OCI-M2 (cell line): ENCODE measurements at regions not wholly inside any gene's neighbourhood (a gene's known extent, or its start where the extent isn't known, plus 50 kb on each side); places are given as distances from the start of the nearest gene placed in this dataset.
"Not testable (repeated sequence)": the region's sequence is repeated elsewhere in the genome, so short reads cannot be mapped to it uniquely, and the experiment has no call there.

Source experiments
- DNase-seq: peaks from one replicate; lab custom pipeline; 2025; ENCODE audit not compliant: unreplicated experiment; lab: John Stamatoyannopoulos, UW

DNA sequence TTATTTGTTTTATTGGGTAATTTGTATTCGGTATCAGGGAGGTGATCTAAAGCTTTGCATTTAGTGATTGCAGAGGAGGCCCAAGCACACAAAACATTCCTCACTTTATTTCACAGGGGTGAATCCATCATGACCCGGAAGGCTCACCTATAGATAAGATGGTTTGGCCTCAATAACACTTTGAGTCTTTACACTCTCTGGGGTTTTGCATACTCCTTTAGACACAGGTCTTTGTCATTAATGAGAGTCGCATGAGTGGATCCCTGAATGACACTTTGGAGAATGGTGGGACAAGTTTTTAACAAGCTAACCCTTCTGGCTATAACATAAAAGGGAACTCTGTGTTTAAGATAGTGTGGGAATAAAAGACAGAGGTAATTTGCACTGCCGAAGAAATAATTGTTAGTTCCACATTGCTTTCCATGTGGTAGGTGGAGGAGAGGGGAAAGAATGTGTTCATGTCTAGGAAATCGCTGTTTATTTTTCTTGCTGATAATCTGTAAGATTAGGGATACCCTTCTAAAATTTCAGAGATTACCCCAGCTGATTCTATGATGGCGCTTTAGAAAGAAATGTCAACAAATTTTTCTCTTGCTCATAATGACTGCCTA lies 455.8 kb downstream of the TFEC start:
- no peak for DNase-seq

DNA sequence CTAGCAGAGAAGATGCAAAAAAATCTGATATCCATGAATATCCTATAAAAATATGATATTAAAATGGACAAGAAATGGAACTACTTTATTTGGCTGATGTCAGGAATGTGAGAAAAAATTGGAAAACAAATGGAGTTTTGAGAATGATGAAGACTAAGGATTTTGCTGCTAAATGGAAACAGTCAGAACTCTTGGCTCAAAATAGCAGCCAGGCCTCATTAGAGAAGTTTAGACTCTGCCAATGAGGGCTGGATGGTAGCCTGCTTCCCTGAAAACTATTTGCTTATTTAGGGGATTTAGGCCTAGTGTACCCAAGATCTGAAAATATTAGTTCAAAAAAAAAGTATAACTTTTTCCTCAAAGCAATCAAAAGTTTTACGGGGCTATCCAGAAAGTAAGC lies 458.5 kb downstream of the TFEC start:
- DNase-seq = no peak

DNA sequence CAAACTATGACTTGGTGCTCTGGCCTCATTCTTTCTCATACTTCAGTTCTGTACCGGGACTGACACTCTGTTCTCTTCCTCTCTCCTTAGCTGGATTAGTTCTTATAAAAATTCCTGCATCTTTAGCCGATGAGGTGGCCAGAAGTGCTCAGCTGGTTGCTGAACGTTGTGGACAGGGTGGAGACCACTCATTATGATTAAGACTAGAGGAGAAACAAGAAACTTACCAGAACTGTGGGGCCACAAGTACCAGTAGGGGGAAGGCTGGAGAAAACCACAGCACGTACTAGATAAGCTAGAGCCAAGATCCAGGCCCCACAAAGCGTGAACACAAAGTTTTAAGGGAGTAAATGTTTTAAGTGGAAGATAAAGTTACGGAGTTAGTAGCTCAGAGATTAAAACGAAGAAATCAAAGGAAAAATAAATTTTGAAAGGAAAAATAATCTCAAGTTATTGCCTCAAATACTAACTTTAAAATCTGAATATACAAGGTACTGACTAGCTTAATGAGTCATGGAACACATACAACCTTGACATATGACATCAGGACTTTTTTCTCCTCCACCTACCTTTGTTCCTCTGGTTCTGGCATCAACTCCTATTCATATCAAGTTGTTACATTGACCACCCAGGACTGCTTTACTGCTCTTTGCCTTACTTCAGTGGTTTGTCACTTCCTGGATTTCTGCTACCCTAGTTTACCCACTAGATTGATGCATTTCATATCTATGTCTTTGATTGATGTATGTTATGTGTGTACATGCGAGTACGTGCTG lies 469.0 kb downstream of the TFEC start:
- no peak for DNase-seq

DNA sequence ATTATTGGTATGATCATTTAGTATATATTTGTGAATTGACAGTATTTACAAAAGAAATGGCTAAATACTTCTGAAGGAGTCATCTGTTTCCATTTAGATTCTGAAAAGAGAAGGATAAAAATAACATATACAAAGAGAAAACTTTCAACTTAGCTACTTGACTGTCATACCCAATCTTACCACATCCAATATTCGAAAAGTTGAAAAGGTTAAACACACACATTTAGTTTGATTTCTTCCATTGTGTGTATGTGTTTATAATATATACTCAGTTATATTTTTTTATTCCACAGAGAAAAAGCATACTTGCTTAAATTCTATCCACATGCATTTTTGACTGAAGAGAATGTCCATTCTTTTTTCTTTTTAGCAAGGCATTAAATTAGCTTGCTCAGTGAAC lies 470.7 kb downstream of the TFEC start:
- no peak for DNase-seq

DNA sequence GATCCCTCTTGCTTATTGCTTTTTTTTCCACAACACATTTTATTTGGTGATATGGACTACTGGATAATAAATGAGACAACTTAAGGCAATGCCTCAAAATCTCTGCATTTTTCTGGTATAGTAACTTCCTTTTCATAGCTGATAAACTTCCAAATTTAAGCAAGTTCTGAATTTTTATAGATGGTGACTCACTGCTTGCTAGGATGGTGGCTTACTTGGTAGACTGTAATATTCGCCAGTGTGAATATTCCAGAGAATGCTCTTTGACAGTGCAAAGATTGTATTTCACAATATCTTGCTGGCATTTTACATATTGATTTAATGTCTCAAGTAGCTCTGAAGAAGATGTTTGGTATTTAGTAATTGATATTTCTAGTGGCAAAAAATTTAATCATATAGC lies 472.4 kb downstream of the TFEC start:
- DNase-seq = no peak

DNA sequence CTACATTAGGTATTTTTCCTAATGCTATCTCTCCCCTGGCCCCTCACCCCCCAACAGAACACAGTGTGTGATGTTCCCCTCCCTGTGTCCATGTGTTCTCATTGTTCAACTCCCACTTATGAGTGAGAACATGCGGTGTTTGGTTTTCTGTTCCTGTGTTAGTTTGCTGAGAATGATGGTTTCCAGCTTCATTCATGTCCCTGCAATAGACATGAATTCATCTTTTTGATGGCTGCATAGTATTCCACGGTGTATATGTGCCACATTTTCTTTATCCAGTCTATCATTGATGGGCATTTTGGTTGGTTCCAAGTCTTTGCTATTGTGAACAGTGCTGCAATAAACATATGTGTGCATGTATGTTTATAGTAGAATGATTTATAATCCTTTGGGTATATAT lies 473.3 kb downstream of the TFEC start:
- not testable (repeated sequence) for DNase-seq

DNA sequence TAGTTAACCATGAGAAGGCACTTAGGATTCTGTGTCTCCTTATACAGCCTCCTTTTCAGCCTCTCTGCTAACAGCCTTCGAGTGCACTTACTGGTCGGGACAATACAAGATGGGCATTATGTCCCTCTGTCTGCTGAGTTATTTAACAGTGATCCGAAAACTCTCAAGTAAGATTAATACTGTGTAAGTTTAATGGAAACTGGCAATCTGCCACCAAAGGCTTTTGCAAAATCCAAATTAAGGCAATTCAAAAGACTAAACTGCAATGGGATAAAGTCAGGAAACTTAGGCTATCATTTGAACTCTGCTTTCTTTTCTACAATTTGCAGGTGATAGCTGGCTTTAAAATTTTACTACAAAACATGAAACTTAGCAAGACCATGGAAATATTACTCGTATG lies 477.8 kb downstream of the TFEC start:
- no peak for DNase-seq

DNA sequence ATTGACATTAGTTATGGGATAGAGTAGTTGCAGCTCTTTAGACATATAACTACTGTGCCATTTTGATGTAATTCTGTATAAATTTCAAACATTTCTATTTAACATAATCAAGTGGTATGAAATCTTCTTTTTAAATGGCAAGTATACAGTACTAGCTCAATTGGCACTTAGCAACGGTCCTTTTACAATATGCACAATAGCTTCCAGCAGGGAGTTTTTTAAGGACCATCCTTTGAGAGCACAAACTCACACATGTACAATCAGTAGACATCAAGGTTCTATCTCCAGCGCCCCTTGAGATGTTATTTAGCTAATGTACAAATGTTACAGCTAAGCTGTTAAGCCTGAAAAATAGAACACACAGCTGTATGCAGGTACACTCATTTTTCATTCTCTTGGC lies 480.7 kb downstream of the TFEC start:
- no peak for DNase-seq

DNA sequence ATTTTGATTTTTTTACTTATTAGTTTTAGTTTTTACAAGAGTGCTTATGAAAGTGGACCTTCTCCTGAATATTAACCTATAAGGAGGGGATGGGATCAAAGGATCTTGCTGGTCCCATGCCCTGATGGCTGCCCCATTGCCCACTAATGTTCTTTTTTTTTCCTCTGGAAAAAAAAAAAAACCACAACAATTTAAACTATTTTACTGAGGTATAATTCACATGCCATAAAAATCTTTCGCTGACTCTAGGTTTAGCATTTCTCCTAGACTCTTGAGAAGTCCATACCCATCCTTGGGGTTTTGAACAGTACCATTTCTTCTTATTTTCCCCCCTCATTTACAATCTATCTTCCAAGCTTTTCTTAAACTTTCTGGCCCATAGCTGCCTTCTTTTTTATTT lies 481.8 kb downstream of the TFEC start:
- no peak for DNase-seq

DNA sequence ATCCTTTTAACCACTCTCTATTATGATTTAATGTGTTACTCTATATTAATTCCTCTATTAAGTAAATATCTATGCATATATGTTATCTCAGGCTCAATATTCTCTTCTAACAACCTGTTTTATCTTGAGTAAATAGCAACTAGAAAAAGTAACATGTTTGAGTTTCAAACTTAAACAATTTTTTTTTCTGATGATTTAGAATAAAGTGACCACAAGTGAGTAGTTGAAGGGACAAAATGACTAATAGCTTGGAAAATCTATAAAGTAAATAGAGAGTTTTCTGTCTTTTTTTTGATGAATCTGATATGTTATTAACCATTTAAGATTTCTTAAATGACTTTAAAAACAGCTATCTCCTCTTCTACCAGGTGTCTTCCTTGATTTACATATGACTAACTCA lies 483.8 kb downstream of the TFEC start:
- no peak for DNase-seq

DNA sequence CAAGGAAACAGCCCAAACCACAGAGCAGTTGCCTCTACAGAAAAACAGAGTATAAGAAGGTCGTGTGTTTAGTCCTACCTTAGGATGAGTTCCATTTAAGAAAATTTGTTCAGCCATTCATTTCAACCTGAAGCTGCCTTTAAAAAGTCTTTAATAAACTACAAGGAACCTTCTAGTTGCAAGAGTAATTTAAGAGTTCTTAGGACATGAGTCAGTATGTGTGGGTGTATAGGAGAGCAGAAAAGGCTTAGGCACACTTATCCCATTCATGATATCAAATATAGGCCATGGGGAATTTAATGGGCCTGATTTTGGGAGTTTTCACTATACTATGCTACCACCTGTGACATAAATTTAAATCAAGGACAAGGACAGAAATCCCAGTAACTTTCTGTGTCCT lies 496.8 kb downstream of the TFEC start:
- DNase-seq = no peak

DNA sequence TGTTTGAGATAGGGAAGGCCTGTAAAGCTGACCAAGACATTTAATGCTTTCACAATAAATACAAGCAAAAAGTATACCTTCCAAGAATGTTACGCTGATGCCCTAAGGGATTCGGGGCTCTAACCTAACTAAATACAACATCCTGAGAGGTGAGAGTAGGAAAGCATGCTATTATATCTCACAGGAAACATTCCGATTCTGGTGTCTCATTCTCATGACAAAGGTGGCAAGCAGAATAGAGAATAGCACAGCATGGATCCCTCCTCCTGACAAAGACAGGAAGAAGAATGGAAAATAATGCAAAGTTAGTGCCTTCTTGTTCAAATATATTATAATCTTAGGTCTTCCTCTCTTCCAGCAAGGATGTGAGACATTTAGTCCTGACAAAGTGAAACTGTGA lies 504.3 kb downstream of the TFEC start:
- DNase-seq = no peak

DNA sequence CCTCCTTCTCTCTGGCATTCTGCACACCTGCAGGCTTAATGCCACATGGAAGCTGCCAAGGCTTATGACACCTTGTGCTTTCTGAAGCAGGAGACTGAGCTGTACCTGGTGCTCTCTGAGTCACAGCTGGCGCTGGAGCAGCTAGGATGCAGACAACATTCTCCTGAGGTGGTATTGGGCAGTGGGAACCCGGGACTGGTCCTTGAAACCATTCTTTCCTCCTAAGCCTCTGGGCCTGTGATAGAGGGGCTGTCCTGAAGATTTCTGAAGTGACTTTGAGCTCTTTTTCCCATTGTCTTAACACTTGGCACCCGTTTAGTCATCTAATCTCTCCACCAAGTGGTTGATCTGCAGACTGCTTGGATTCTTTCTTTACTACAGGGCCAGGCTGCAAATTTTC lies 508.4 kb downstream of the TFEC start:
- DNase-seq = no peak

DNA sequence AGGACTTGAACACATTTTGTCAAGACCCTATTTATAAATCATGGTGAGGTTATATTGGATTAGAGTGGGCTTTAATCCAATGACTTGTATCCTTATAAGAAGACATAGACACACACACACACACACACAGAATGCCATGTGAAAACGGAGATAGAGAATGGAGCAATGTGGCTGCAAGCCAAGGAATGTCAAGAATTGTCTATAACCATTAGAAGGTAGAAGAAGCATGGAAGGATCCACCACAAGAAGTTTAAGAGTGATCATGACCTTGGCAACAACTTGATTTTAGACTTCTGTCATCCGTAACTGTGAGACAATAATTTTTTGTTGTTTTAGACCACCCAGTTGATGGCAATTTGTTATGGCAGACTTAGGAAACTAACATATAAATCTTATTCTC lies 514.2 kb downstream of the TFEC start:
- DNase-seq = no peak

DNA sequence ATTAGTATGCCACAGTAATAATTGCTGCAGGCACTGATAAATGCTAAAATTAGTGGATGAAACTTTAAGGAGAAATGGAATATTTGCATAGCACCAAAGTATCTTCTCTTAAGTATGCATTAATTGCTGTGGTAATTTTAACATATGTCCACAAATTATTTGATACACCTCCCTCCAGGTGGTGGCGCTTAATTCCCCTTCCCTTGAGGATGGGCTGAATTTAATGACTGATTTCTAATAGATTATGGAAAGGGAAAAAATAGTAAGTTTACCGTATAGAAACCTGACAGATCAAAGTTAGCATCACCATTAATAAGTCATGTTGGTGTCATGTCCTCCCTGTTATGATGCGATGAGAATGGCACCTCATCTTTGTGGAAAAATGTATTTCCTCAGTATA lies 519.2 kb downstream of the TFEC start:
- no peak for DNase-seq

DNA sequence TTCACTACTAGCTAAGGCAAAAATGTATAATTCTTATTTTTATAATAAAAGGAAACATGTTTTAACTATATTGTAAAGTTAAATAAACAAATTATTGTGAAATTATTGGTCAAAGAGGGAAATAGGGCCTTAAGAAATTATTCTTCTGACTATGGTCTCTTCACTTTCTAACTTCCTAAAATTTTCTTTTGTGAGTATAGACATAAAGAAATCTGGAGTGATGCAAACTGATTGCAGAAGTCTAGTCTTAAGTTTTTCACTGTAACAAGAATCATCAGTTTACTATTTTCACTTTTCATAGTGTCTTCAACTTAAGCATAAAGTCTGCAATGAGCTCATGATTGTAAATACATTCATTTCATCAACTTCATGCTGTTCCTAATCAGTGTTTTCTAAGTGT lies 525.4 kb downstream of the TFEC start:
- DNase-seq = no peak

DNA sequence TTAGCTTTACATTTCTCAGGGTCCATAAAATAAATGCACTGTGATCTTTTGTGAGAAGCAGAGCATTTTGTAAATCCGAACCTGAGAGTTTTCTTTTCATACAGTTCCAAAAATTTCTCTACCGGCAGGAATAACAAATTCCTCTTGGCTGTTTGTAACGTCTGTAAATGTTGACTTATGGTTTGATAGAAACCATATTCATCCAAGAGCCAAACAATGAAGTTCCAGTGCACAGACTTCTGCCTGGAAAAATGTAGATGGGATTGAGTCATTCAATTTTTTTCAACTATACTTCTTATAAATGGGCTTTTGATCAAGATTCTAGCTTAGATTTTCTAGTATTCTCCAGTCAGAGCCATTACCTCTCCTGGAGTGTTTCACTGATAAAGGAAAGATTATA lies 530.6 kb downstream of the TFEC start:
- no peak for DNase-seq

DNA sequence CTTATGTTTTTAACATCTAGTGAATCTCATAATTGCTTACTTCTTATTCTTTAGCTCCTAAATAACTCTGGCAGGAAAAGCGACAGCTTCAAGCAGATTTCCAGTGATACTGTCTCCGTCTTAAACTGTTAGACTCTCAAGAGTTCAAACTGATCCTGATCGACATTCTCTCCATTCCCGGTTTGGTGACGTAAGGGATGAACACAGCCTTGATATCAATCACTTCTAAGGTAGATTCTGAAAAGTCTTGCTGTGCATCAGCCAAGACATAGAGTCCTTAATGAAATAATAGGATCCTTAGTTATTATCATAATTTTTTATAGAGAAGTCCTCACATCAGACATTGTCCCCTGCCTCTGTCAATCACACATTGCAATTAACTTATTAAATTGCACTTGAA lies 534.6 kb downstream of the TFEC start:
- no peak for DNase-seq

DNA sequence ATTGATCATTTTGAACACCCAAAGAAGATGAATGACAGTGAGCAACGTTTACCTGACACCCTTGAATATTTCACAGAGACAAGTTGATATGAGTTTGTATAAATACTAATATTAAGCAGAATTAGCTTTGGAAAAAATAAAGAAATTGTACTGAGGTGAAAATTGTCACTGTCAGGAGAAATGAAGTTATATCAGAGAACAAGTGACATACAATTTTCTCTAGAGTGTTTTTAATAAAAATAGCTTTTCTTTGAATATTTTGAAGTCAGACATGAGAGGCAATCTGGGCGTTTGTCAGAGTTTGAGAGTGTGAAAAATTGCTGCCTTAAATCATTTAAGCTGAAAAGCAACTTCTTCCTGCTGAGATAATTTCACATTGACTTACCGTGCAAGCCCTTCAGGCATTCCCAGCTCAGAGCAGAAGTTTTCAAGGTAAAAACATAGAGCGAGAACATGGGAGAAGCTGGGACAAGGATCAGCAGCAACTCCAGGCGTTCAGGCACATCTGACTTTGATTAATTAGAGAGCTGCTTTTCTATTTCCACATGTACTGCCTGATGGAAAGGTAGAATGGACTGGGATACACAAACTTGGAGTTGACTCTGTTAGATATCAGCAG lies 535.9 kb downstream of the TFEC start:
- DNase-seq = no peak

DNA sequence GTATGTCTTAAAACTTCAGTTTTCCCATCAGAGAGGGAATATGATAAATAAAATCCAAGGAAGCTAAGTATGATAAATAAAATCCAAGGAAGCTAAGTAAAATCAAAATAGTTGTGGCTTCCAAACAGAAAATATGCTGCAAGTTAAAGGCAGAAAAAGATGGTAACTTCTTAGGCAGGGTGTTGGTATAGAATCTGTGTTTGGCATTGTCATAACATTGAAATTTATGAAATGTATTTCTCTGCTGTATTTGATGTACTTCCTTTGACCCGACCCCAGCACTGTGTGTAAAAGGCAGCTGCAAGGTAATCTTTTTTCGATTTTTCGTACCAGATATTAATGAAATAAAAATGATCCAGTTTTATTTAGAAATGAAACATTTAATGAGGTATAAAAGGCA lies 537.2 kb downstream of the TFEC start:
- DNase-seq = no peak

DNA sequence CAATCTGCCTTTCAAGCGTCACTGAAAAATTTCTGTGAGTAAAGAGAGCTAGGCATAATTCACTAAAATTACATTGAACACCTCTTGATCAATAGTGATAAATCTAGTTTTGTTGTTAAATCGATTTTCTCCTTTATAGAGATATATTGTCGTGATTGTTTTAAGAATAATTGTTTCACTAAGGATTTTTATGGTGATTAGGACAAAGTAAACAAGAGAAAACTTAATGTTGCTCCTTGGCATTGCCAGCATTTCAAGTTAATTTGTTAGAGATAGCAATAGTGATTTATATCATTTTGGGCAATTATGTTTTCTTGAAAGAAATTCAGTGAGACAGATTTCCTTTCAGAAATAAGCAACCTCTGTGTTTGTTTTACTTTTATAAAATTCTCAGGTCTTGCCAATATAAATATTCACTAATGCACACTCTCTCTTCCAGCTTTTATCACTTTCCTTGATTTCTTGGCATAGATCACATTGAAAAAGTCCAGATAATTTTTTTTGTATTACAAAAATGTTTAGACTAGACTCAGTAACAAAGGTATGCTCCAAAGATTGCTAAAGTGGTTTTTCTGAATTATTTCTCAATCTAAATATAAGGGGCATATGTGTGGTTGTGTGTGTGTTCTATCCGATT lies 538.7 kb downstream of the TFEC start:
- DNase-seq = no peak

DNA sequence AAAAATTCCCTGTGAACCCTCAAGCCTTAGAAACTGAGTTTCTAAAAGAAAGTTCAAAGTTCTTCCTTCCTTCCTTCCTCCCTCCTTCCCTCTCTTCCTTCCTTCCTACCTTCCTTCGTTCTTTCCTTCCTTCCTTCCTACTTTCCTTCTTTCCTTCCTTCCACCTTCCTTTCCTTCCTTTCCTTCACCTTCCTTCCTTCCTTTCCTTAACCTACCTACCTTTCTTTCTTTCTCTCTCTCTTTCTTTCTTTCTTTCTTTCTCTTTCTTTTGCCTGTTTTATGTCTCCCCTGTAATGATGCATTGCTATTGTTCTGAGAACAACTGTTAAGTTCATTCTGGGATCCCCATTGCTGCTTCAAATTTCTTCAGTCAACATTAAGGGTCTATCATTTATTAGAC lies 551.1 kb downstream of the TFEC start:
- no peak for DNase-seq
